ENCODE measurements at regions not wholly inside any gene's neighbourhood (a gene's known extent, or its start where the extent isn't known, plus 50 kb on each side); places are given as distances from the start of the nearest gene placed in this dataset.

DNA sequence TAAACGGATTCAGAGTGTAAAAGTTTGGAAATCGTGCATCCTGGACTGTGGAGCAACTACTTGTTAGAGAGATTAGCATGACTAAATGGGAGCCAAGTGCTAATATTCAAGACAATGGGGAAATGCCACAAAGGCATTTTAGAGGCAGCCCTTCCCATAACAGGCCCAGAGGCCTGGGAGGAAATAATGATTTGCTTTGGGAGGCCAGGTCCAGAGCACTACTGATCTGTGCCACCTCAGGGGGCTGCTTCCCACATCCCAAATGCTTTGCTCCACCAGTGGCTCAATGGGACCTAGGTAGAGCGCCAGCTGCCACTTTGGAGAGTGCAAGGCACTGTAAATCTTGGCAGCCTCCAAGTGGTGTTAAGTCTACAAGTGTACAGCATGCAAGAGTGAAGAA lies 91.9 kb upstream of the HSF2 start:
- TF ChIP-seq POLR2AphosphoS5 (IDR thresholded peaks at IDR 0.05; ENCODE audit: low read depth, low read length) (no peak), POLR2A (IDR thresholded peaks at IDR 0.05; ENCODE audit: low read depth, low read length) (no peak)
